A549 (cell line): ENCODE measurements at regions not wholly inside any gene's neighbourhood (a gene's known extent, or its start where the extent isn't known, plus 50 kb on each side); places are given as distances from the start of the nearest gene placed in this dataset.

ENCODE experiments used
- CBX8 ChIP-seq: fragments of 200-600 bp; sonication (generic); IDR thresholded peaks from 2 replicates; pipeline ENCODE4 v1.6.1; 2016
- E2F6 ChIP-seq: IDR thresholded peaks from 2 replicates; pipeline ENCODE4 v1.6.1; 2012; ENCODE audit warnings: low read depth, borderline replicate concordance
- JUNB ChIP-seq: fragments of >200 bp; sonication (Bioruptor Twin); formaldehyde crosslinking; IDR thresholded peaks from 2 replicates; pipeline ENCODE4 v1.6.1; 2016
- MAX ChIP-seq: IDR thresholded peaks from 2 replicates; pipeline ENCODE4 v1.6.1; 2012
- PHF8 ChIP-seq: fragments of 200-600 bp; sonication (generic); IDR thresholded peaks from 2 replicates; pipeline ENCODE4 v1.6.1; 2016; ENCODE audit warnings: low read depth, mild to moderate bottlenecking, antibody characterized with exemption, moderate library complexity, borderline replicate concordance
- POLR2A ChIP-seq: IDR thresholded peaks from 2 replicates; pipeline ENCODE4 v1.6.1; 2012; ENCODE audit warnings: mild to moderate bottlenecking, low read length
- RFX5 ChIP-seq: fragments of 450-650 bp; IDR thresholded peaks from 2 replicates; pipeline ENCODE4 v1.7.1; 2014; ENCODE audit warnings: antibody characterized with exemption, mild to moderate bottlenecking, moderate library complexity
- RNF2 ChIP-seq: fragments of 200-600 bp; sonication (generic); IDR thresholded peaks from 2 replicates; pipeline ENCODE4 v1.6.1; 2016; ENCODE audit warnings: low read depth, mild to moderate bottlenecking, antibody characterized with exemption, moderate library complexity, borderline replicate concordance
- USF2 ChIP-seq: fragments of 450-650 bp; IDR thresholded peaks from 2 replicates; pipeline ENCODE4 v1.6.1; 2014; ENCODE audit warnings: antibody characterized with exemption
- TF ChIP-seq, protein P1 (sequence below): fragments of >200 bp; sonication (Bioruptor Twin); formaldehyde crosslinking; IDR thresholded peaks from 3 replicates; pipeline ENCODE4 v1.5.1; 2016
- TF ChIP-seq, protein P2 (sequence below): fragments of 200-600 bp; sonication (generic); IDR thresholded peaks from 2 replicates; pipeline ENCODE4 v1.6.1; 2016; ENCODE audit warnings: antibody characterized with exemption, mild to moderate bottlenecking, moderate library complexity
- TF ChIP-seq, protein P3 (sequence below): fragments of >200 bp; sonication (Bioruptor Twin); formaldehyde crosslinking; IDR thresholded peaks from 3 replicates; pipeline ENCODE4 v1.6.1; 2016

DNA sequence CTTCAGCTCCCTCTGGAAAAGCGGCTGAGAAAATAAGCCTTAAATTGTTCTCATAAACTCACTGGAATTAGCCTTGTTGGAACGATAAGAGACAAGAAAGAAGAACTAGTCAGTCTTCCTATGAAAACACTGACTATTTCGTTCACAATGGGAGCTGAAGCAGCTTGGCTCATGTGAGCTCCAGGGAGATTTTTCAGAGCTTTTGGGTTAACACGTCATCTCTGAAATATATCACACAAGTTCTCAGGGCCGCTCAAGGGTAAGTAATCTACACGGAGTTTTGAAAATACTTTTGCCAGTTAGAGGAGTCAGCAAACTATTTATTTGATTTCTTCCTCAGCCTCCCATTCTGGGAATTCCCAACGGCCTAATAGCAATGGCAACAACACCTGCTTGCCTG, 316.2 kb upstream of the MGAT5 start:
- TF ChIP-seq USF2 = no peak
- TF ChIP-seq, protein P1, sequence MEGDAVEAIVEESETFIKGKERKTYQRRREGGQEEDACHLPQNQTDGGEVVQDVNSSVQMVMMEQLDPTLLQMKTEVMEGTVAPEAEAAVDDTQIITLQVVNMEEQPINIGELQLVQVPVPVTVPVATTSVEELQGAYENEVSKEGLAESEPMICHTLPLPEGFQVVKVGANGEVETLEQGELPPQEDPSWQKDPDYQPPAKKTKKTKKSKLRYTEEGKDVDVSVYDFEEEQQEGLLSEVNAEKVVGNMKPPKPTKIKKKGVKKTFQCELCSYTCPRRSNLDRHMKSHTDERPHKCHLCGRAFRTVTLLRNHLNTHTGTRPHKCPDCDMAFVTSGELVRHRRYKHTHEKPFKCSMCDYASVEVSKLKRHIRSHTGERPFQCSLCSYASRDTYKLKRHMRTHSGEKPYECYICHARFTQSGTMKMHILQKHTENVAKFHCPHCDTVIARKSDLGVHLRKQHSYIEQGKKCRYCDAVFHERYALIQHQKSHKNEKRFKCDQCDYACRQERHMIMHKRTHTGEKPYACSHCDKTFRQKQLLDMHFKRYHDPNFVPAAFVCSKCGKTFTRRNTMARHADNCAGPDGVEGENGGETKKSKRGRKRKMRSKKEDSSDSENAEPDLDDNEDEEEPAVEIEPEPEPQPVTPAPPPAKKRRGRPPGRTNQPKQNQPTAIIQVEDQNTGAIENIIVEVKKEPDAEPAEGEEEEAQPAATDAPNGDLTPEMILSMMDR = no peak
- no peak for TF ChIP-seq JUNB
- TF ChIP-seq MAX = no peak
- TF ChIP-seq PHF8 = no peak
- TF ChIP-seq RFX5 = no peak
- TF ChIP-seq, protein P2, sequence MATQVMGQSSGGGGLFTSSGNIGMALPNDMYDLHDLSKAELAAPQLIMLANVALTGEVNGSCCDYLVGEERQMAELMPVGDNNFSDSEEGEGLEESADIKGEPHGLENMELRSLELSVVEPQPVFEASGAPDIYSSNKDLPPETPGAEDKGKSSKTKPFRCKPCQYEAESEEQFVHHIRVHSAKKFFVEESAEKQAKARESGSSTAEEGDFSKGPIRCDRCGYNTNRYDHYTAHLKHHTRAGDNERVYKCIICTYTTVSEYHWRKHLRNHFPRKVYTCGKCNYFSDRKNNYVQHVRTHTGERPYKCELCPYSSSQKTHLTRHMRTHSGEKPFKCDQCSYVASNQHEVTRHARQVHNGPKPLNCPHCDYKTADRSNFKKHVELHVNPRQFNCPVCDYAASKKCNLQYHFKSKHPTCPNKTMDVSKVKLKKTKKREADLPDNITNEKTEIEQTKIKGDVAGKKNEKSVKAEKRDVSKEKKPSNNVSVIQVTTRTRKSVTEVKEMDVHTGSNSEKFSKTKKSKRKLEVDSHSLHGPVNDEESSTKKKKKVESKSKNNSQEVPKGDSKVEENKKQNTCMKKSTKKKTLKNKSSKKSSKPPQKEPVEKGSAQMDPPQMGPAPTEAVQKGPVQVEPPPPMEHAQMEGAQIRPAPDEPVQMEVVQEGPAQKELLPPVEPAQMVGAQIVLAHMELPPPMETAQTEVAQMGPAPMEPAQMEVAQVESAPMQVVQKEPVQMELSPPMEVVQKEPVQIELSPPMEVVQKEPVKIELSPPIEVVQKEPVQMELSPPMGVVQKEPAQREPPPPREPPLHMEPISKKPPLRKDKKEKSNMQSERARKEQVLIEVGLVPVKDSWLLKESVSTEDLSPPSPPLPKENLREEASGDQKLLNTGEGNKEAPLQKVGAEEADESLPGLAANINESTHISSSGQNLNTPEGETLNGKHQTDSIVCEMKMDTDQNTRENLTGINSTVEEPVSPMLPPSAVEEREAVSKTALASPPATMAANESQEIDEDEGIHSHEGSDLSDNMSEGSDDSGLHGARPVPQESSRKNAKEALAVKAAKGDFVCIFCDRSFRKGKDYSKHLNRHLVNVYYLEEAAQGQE = no peak
- no peak for TF ChIP-seq CBX8
- TF ChIP-seq, protein P3, sequence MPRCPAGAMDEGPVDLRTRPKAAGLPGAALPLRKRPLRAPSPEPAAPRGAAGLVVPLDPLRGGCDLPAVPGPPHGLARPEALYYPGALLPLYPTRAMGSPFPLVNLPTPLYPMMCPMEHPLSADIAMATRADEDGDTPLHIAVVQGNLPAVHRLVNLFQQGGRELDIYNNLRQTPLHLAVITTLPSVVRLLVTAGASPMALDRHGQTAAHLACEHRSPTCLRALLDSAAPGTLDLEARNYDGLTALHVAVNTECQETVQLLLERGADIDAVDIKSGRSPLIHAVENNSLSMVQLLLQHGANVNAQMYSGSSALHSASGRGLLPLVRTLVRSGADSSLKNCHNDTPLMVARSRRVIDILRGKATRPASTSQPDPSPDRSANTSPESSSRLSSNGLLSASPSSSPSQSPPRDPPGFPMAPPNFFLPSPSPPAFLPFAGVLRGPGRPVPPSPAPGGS = no peak
- no peak for TF ChIP-seq POLR2A
- no peak for TF ChIP-seq E2F6
- no peak for TF ChIP-seq RNF2
